A549 (cell line): ENCODE measurements at regions not wholly inside any gene's neighbourhood (a gene's known extent, or its start where the extent isn't known, plus 50 kb on each side); places are given as distances from the start of the nearest gene placed in this dataset.
"Not testable (repeated sequence)": the region's sequence is repeated elsewhere in the genome, so short reads cannot be mapped to it uniquely, and the experiment has no call there.

Experiments used
- ATAC-seq, 2 experiments: fragments of 200-7000 bp in 1 of 2; fragments of >200 bp in 1 of 2; cut with Nextera tagmentation in 1 of 2; cut with Tn5 transposase in 1 of 2; 3 replicates each; pipeline versions ENCODE4 v1.8.0 to v1.9.1; 2018 to 2020; ENCODE audit warnings: mild to moderate bottlenecking in 1 of 2, moderate library complexity in 1 of 2
- CTCF ChIA-PET: fragments of 300-600 bp; sonication (Branson Sonifier 250); formaldehyde crosslinking; extraction: SDS; loops from one replicate; lab custom pipeline; 2021; ENCODE audit warnings: antibody characterized with exemption, inconsistent platforms; lab: Yijun Ruan, JAX
- POLR2A ChIA-PET: fragments of 350-600 bp; formaldehyde crosslinking; extraction: SDS; loops from one replicate; lab custom pipeline; 2021; ENCODE audit warnings: antibody characterized with exemption, inconsistent platforms; lab: Yijun Ruan, JAX
- DNase-seq, 2 experiments: peaks; one replicate each; pipeline versions ENCODE4 v3.0.0 to v3.0.0-alpha.2; 2011 to 2016; ENCODE audit warnings: low read depth in 1 of 2, low spot score in 1 of 2
- FAIRE-seq: peaks from 2 replicates; lab custom pipeline; 2011; peaks lifted over from hg19 to GRCh38; lab: Jason Lieb, UNC
- H3K27ac ChIP-seq, 2 experiments: fragments of >200 bp; sonication (Bioruptor Twin); formaldehyde crosslinking; 3 replicates each; pipeline ENCODE4 v1.5.1; 2016 to 2017
- H3K4me1 ChIP-seq: fragments of >200 bp; sonication (Bioruptor Twin); formaldehyde crosslinking; 3 replicates; pipeline ENCODE4 v1.6.1; 2016
- H3K4me2 ChIP-seq: fragments of >200 bp; sonication (Bioruptor Twin); formaldehyde crosslinking; 3 replicates; pipeline ENCODE4 v1.6.1; 2016
- H3K4me3 ChIP-seq: fragments of >200 bp; sonication (Bioruptor Twin); formaldehyde crosslinking; 3 replicates; pipeline ENCODE4 v1.5.1; 2016
- H3K9me3 ChIP-seq: fragments of >200 bp; sonication (Bioruptor Twin); formaldehyde crosslinking; 3 replicates; pipeline ENCODE4 v1.6.1; 2016
- CEBPB ChIP-seq, 2 experiments: fragments of >200 bp in 1 of 2; sonication (Bioruptor Twin) in 1 of 2; formaldehyde crosslinking in 1 of 2; IDR thresholded peaks; 2 replicates each; pipeline ENCODE4 v1.6.1; 2012 to 2016
- CTCF ChIP-seq: fragments of >200 bp; sonication (Bioruptor Twin); formaldehyde crosslinking; IDR thresholded peaks from 3 replicates; pipeline ENCODE4 v1.5.1; 2016
- EHF ChIP-seq: fragments of 250-450 bp; sonication (Bioruptor Pico); IDR thresholded peaks from 2 replicates; pipeline ENCODE4 v1.5.0; 2020; ENCODE audit warnings: mild to moderate bottlenecking
- EP300 ChIP-seq, 2 experiments: fragments of >200 bp; sonication (Bioruptor Twin); formaldehyde crosslinking; IDR thresholded peaks; 2 replicates in 1 of 2; 3 replicates in 1 of 2; pipeline ENCODE4 v1.6.1; 2016 to 2017
- HES2 ChIP-seq: fragments of >200 bp; sonication (Bioruptor Twin); formaldehyde crosslinking; IDR thresholded peaks from 2 replicates; pipeline ENCODE4 v1.6.1; 2016
- HEYL ChIP-seq: fragments of 250-450 bp; sonication (Bioruptor Pico); IDR thresholded peaks from 2 replicates; pipeline ENCODE4 v1.8.0; 2021; ENCODE audit warnings: mild to moderate bottlenecking, moderate library complexity
- JUNB ChIP-seq: fragments of >200 bp; sonication (Bioruptor Twin); formaldehyde crosslinking; IDR thresholded peaks from 2 replicates; pipeline ENCODE4 v1.6.1; 2016
- KDM1A ChIP-seq: fragments of 200-600 bp; sonication (generic); IDR thresholded peaks from 2 replicates; pipeline ENCODE4 v1.6.1; 2016; ENCODE audit warnings: low read depth, mild to moderate bottlenecking
- NFE2L2 ChIP-seq: fragments of 150-350 bp; conservative IDR thresholded peaks from 2 replicates; pipeline ENCODE4 v1.6.1; 2014; ENCODE audit warnings: low read length
- NR3C1 ChIP-seq: fragments of >200 bp; sonication (Bioruptor Twin); formaldehyde crosslinking; IDR thresholded peaks from 3 replicates; pipeline ENCODE4 v1.6.1; 2017
- POLR2A ChIP-seq: IDR thresholded peaks from 2 replicates; pipeline ENCODE4 v1.6.1; 2012; ENCODE audit warnings: mild to moderate bottlenecking, low read length
- RFX5 ChIP-seq: fragments of 450-650 bp; IDR thresholded peaks from 2 replicates; pipeline ENCODE4 v1.7.1; 2014; ENCODE audit warnings: antibody characterized with exemption, mild to moderate bottlenecking, moderate library complexity
- SMC3 ChIP-seq: fragments of >200 bp; sonication (Bioruptor Twin); formaldehyde crosslinking; IDR thresholded peaks from 3 replicates; pipeline ENCODE4 v1.6.1; 2018; ENCODE audit warnings: inconsistent platforms
- TP53 ChIP-seq: fragments of 250-450 bp; sonication (Bioruptor Pico); IDR thresholded peaks from 2 replicates; pipeline ENCODE4 v1.5.0; 2021; ENCODE audit warnings: mild to moderate bottlenecking, moderate library complexity
- ZSCAN20 ChIP-seq: fragments of 250-450 bp; sonication (Bioruptor Pico); IDR thresholded peaks from 2 replicates; pipeline ENCODE4 v1.8.0; 2022; ENCODE audit warnings: mild to moderate bottlenecking, moderate library complexity
- WGBS: methylation state at CpG from one replicate; pipeline ENCODE4 v1.1.6; 2017; ENCODE audit errors: missing lambda C conversion rate; 5-methylcytosine and 5-hydroxymethylcytosine counted together
- TF ChIP-seq, protein P1 (sequence below): IDR thresholded peaks from 2 replicates; pipeline ENCODE4 v1.6.1; 2012

GRCh38 chr6:3916211-3916610 lies 67.0 kb downstream of the FAM50B start:
- POLR2A ChIA-PET = no interaction called here
- no peak overlapping the region for H3K4me3 ChIP-seq
- ATAC-seq (no peak), DNase-seq (no peak), FAIRE-seq (no peak)
- no peak overlapping the region; a peak in 1 of 6 replicates for H3K27ac ChIP-seq
- H3K4me2 ChIP-seq = no peak overlapping the region
- TF ChIP-seq POLR2A = no peak
- no peak for TF ChIP-seq SMC3
- no peak for TF ChIP-seq HES2
- TF ChIP-seq, protein P1, sequence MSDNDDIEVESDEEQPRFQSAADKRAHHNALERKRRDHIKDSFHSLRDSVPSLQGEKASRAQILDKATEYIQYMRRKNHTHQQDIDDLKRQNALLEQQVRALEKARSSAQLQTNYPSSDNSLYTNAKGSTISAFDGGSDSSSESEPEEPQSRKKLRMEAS = no peak
- CTCF ChIA-PET = interaction anchor here (1.5 kb wide), 1 partner anchor 62 kb away, joined by 3 read pairs; no protein-coding TSS in a partner anchor
- WGBS = 85% methylated on average over 2 of the region's 2 CpGs
- H3K4me1 ChIP-seq = peaks cover 33% of the 10 kb centered on the region
- H3K9me3 ChIP-seq = peaks cover 18% of the 10 kb centered on the region; the same call in 2 of the 3 replicates

DNA sequence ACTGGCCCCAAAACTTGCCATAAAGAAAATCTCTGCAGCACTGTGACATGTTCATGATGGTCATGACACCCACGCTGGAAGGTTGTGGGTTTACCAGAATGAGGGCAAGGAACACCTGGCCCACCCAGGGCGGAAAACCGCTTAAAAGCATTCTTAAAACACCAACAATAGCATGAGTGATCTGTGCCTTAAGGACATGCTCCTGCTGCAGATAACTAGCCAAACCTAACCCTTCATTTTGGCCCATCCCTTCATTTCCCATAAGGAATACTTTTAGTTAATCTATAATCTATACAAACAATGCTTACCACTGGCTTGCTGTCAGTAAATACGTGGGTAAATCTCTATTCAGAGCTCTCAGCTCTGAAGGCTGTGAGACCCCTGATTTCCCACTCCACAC lies 67.6 kb downstream of the FAM50B start:
- H3K4me2 ChIP-seq, DNase-seq, ATAC-seq, H3K4me3 ChIP-seq, POLR2A ChIA-PET, FAIRE-seq: not testable (repeated sequence)
- peaks cover 28% of the 10 kb centered on the region for H3K4me1 ChIP-seq
- H3K27ac ChIP-seq = peak overlapping the region in 1 of 2 experiments; percentile 46; a peak in 1 of 6 replicates
- CTCF ChIA-PET = interaction anchor here (1.5 to 5.0 kb wide), 3 partner anchors 16 to 68 kb away, joined by 3 to 26 read pairs (median 6); partner anchors contain the start of gene FAM50B
- H3K9me3 ChIP-seq = peaks cover 18% of the 10 kb centered on the region; the same call in 2 of the 3 replicates
- 75% methylated on average over 4 of the region's 4 CpGs for whole genome bisulfite sequencing

GRCh38 chr6:3918469-3918868 lies 69.3 kb downstream of the FAM50B start:
- H3K4me2 ChIP-seq = peak overlapping the region; percentile 33; the same call in 1 of the 3 replicates
- H3K4me1 ChIP-seq = peaks cover 18% of the 10 kb centered on the region
- POLR2A ChIA-PET = no interaction called here
- ATAC-seq (no peak), FAIRE-seq (no peak), DNase-seq (no peak)
- peaks cover 18% of the 10 kb centered on the region; the same call in 2 of the 3 replicates for H3K9me3 ChIP-seq
- 95% methylated on average over 5 of the region's 5 CpGs for WGBS
- CTCF ChIA-PET = interaction anchor here (5.0 kb wide), 1 partner anchor 14 kb away, joined by 26 read pairs; no protein-coding TSS in a partner anchor
- H3K27ac ChIP-seq = peak overlapping the region; percentile 43 to 56; a peak in 4 of 6 replicates
- TF ChIP-seq HEYL (CRISPR knock-in tag) (no peak), EHF (CRISPR knock-in tag) (no peak), RFX5 (no peak)
- TF ChIP-seq, all 56 proteins: peak for 0
- no peak overlapping the region for H3K4me3 ChIP-seq

GRCh38 chr6:3919130-3919628 lies 70.0 kb downstream of the FAM50B start:
- H3K4me2 ChIP-seq = peak overlapping the region; percentile 33; the same call in 1 of the 3 replicates
- POLR2A ChIA-PET = no interaction called here
- 0 out of 6 replicates have a peak, but pooled peaks of 1 of the 2 experiments have one; percentile 24 for ATAC-seq
- 71% methylated on average over 6 of the region's 6 CpGs for WGBS
- peaks cover 18% of the 10 kb centered on the region; the same call in 2 of the 3 replicates for H3K9me3 ChIP-seq
- no peak for FAIRE-seq
- no peak for TF ChIP-seq CTCF
- no peak for TF ChIP-seq ZSCAN20 (CRISPR knock-in tag)
- no peak for TF ChIP-seq EP300 (IDR thresholded peaks at IDR 0.05)
- TF ChIP-seq JUNB = 0 out of 2 replicates have a peak, but pooled peaks have one; percentile 18
- peak in 1 of 2 experiments; percentile 43; a peak in 1 of 4 replicates for TF ChIP-seq CEBPB (IDR thresholded peaks at IDR 0.05)
- TF ChIP-seq KDM1A = no peak
- no peak for TF ChIP-seq TP53 (CRISPR knock-in tag)
- no peak for TF ChIP-seq NR3C1
- no peak for TF ChIP-seq NFE2L2
- peaks cover 13% of the 10 kb centered on the region for H3K4me1 ChIP-seq
- CTCF ChIA-PET = interaction anchor here (0.7 to 5.0 kb wide), 3 partner anchors 9 to 70 kb away, joined by 3 to 26 read pairs (median 3); partner anchors contain the start of gene FAM50B
- DNase-seq = peak in 1 of 2 experiments; percentile 12
- no peak overlapping the region for H3K4me3 ChIP-seq
- H3K27ac ChIP-seq = peak overlapping the region; percentile 50 to 56; a peak in 4 of 6 replicates
